ENCODE measurements at regions not wholly inside any gene's neighbourhood (a gene's known extent, or its start where the extent isn't known, plus 50 kb on each side); places are given as distances from the start of the nearest gene placed in this dataset.

DNA sequence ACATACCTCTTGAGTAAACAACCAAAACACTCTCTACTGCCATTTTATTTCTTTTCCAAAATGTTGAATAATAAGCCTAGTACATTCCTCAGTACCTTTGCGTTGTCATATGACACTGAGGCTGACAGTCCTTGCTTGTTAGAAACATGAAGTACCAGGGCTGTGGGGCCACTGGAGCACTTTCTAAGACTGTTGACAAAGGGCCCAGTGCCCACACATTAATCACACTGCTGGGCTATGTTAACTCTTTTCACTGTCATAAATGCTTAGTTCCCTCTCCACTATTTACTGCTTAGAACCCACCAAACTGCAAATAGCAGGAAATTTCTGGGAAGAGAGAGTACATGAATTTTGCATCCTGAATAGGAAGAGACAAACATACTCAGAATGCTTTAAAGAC lies 57.1 kb downstream of the FAM47B start:
- no peaks in the 10 kb centered on the region for H3K9me3 ChIP-seq
- WGBS, 2 donors: 41 to 56% methylated on average over 1 of the region's 1 CpG
- H3K27ac ChIP-seq: no peak overlapping the region
- TF ChIP-seq POLR2A (IDR thresholded peaks at IDR 0.05) (no peak), POLR2AphosphoS5 (IDR thresholded peaks at IDR 0.05) (no peak), EP300 (IDR thresholded peaks at IDR 0.05) (no peak)
- TF ChIP-seq, protein P1, sequence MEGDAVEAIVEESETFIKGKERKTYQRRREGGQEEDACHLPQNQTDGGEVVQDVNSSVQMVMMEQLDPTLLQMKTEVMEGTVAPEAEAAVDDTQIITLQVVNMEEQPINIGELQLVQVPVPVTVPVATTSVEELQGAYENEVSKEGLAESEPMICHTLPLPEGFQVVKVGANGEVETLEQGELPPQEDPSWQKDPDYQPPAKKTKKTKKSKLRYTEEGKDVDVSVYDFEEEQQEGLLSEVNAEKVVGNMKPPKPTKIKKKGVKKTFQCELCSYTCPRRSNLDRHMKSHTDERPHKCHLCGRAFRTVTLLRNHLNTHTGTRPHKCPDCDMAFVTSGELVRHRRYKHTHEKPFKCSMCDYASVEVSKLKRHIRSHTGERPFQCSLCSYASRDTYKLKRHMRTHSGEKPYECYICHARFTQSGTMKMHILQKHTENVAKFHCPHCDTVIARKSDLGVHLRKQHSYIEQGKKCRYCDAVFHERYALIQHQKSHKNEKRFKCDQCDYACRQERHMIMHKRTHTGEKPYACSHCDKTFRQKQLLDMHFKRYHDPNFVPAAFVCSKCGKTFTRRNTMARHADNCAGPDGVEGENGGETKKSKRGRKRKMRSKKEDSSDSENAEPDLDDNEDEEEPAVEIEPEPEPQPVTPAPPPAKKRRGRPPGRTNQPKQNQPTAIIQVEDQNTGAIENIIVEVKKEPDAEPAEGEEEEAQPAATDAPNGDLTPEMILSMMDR (IDR thresholded peaks at IDR 0.05): no peak
- no peak overlapping the region for H3K4me3 ChIP-seq
- no peaks in the 10 kb centered on the region for H3K27me3 ChIP-seq
- no peak for ATAC-seq (ENCODE audit: low FRiP score in 2 of 2)
- DNase-seq: no peak
- H3K36me3 ChIP-seq: no peaks in the 10 kb centered on the region
- no peaks in the 10 kb centered on the region for H3K4me1 ChIP-seq

DNA sequence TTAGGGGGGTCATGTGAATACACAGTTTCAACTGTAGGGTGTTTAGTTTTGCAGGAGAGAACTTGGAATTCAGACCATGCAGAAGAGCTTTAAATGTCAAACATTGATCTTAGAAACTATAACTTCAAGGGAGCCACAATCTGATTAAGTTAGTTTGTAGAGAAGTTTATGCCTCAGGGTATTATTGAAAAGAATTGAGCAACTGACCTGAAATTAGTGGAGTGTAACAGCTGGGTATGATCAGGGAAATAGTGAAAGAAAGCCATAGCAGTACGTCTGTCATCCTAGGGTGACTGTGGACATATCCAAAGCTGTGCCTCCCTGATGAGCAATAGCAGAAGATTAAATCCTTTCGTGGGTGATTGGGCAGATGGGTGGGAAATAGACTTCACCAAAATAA lies 63.8 kb downstream of the FAM47B start:
- ATAC-seq (ENCODE audit: low FRiP score in 2 of 2) (no peak), DNase-seq (no peak)
- 62 to 70% methylated on average over 2 of the region's 2 CpGs for WGBS, 2 donors
- Histone ChIP-seq H3K27ac (no peak overlapping the region), H3K36me3 (no peaks in the 10 kb centered on the region), H3K4me3 (no peak overlapping the region), H3K27me3 (no peaks in the 10 kb centered on the region), H3K4me1 (no peaks in the 10 kb centered on the region), H3K9me3 (no peaks in the 10 kb centered on the region)
- no peak for TF ChIP-seq POLR2AphosphoS5 (IDR thresholded peaks at IDR 0.05)
- TF ChIP-seq, protein P1 (IDR thresholded peaks at IDR 0.05): no peak
- TF ChIP-seq POLR2A (IDR thresholded peaks at IDR 0.05): no peak

DNA sequence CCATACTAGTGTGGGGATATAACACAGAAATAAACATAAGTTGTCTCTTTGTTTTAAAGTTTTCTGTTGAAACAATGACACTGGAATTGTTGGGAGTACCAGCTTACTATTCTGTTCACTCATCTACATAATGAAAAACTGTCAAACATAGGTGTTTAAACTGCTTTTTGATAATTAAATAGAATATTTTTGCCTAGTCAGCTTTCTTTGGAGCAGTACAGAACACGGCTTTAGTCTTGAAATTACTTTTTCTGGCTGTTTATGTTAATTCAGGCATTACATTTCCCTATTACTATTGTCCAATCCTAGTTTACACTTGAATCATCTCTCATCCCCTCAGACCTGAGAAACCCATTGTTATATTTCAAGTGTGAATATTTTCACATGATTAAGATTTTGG lies 73.0 kb downstream of the FAM47B start:
- Histone ChIP-seq H3K9me3 (peaks cover 0 to 10% (median 2%) of the 10 kb centered on the region in 4 donors), H3K4me1 (no peaks in the 10 kb centered on the region), H3K27me3 (no peaks in the 10 kb centered on the region), H3K36me3 (no peaks in the 10 kb centered on the region), H3K4me3 (no peak overlapping the region), H3K27ac (no peak overlapping the region)
- DNase-seq (no peak), ATAC-seq (ENCODE audit: low FRiP score in 2 of 2) (no peak)
- TF ChIP-seq EP300 (IDR thresholded peaks at IDR 0.05) (no peak), POLR2AphosphoS5 (IDR thresholded peaks at IDR 0.05) (no peak), POLR2A (IDR thresholded peaks at IDR 0.05) (no peak)
- TF ChIP-seq, protein P1 (IDR thresholded peaks at IDR 0.05): no peak
- 67 to 76% methylated on average over 1 of the region's 1 CpG for WGBS, 2 donors

DNA sequence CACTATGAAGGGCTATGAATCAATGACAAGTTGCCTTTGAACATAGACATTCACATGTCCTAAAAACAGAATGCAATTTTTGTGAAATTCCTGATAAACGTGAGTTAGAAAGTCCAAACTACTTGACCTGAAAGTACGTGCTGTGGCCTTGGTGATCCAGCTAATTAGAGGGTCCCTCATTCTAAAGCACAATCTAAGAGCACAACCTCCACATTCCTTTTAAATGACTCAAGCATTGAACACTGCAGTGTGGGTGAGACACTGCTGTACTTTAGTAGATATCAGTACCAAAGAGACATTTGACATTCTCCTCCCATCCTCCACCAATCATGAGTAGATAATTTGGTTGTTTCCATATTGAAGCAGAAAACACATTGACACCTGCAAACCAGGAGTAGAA lies 73.5 kb downstream of the FAM47B start:
- DNase-seq (no peak), ATAC-seq (ENCODE audit: low FRiP score in 2 of 2) (no peak)
- H3K4me1 ChIP-seq: no peaks in the 10 kb centered on the region
- peaks cover 0 to 10% (median 2%) of the 10 kb centered on the region in 4 donors for H3K9me3 ChIP-seq
- no peak overlapping the region for H3K27ac ChIP-seq
- no peak for TF ChIP-seq POLR2A (IDR thresholded peaks at IDR 0.05)
- TF ChIP-seq EP300 (IDR thresholded peaks at IDR 0.05): no peak
- no peaks in the 10 kb centered on the region for H3K27me3 ChIP-seq
- H3K36me3 ChIP-seq: no peaks in the 10 kb centered on the region
- WGBS, 2 donors: 55 to 67% methylated on average over 2 of the region's 2 CpGs
- H3K4me3 ChIP-seq: no peak overlapping the region

DNA sequence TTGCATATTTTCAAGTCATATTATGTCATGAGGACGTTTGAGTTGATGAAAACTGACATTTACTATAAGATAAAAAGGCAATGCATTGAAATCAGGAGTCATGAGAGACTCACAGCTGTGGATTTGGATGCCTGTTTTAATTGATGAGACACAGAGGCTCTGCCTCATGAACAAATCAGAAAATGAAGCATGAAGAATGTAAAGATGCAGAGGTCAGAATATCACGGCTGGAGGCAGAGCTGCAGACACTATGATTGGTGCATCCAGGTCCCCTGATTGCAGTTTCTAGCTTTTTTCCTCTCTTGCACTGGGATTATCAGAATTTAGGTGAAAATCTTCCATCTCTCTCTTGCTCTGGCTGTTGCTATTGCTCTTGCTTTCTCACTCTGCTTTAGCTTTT lies 74.7 kb downstream of the FAM47B start:
- Histone ChIP-seq H3K4me3 (no peak overlapping the region), H3K27ac (no peak overlapping the region), H3K27me3 (no peaks in the 10 kb centered on the region), H3K4me1 (no peaks in the 10 kb centered on the region), H3K9me3 (peaks cover 0 to 10% (median 2%) of the 10 kb centered on the region in 4 donors), H3K36me3 (no peaks in the 10 kb centered on the region)
- ATAC-seq (ENCODE audit: low FRiP score in 2 of 2): no peak
- no peak for DNase-seq
- TF ChIP-seq POLR2AphosphoS5 (IDR thresholded peaks at IDR 0.05): no peak
- TF ChIP-seq, protein P1 (IDR thresholded peaks at IDR 0.05): no peak
- no peak for TF ChIP-seq POLR2A (IDR thresholded peaks at IDR 0.05)
- no peak for TF ChIP-seq EP300 (IDR thresholded peaks at IDR 0.05)
- WGBS, 2 donors: 23 to 40% methylated on average over 2 of the region's 2 CpGs

Data from upper lobe of left lung (tissue), 6 donors.